Heart right ventricle (tissue), 16 donors: ENCODE measurements at regions not wholly inside any gene's neighbourhood (a gene's known extent, or its start where the extent isn't known, plus 50 kb on each side); places are given as distances from the start of the nearest gene placed in this dataset.

Source experiments
- ATAC-seq, 8 donors: fragments of 200-7000 bp; cut with Tn5 transposase; one replicate each; pipeline ENCODE4 v1.9.1; 2020; ENCODE audit warnings: mild to moderate bottlenecking in 8 of 8, moderate library complexity in 8 of 8, moderate number of reproducible peaks in 1 of 8
- DNase-seq, 2 donors: peaks; one replicate each; pipeline ENCODE4 v3.0.0-alpha.2; 2020
- H3K27ac ChIP-seq, 10 donors: fragments of 200-600 bp; sonication (generic) in 2 of 10; one replicate each; pipeline versions ENCODE4 v1.5.0 to v1.8.0; 2020 to 2022; ENCODE audit warnings: mild to moderate bottlenecking in 3 of 10
- H3K27me3 ChIP-seq, 7 donors: fragments of 200-600 bp; one replicate each; pipeline ENCODE4 v1.8.0; 2021 to 2022; ENCODE audit warnings: mild to moderate bottlenecking in 2 of 7
- H3K36me3 ChIP-seq, 9 donors: fragments of 200-600 bp; sonication (generic) in 1 of 9; one replicate each; pipeline versions ENCODE4 v1.5.0 to v1.8.0; 2020 to 2022; ENCODE audit warnings: mild to moderate bottlenecking in 2 of 9
- H3K4me1 ChIP-seq, 9 donors: fragments of 200-600 bp; sonication (generic) in 1 of 9; one replicate each; pipeline versions ENCODE4 v1.5.0 to v1.8.0; 2020 to 2022; ENCODE audit warnings: mild to moderate bottlenecking in 4 of 9
- H3K4me3 ChIP-seq, 10 donors: fragments of 200-600 bp; sonication (generic) in 2 of 10; one replicate each; pipeline versions ENCODE4 v1.5.0 to v1.8.0; 2020 to 2022; ENCODE audit warnings: mild to moderate bottlenecking in 7 of 10, moderate library complexity in 2 of 10
- H3K9me3 ChIP-seq, 11 donors: fragments of 200-600 bp in 10 of 11; sonication (generic) in 2 of 11; one replicate each; pipeline versions ENCODE4 v1.5.0 to v1.8.0; 2013 to 2022; ENCODE audit warnings: mild to moderate bottlenecking in 2 of 11, control low read depth in 1 of 11, moderate library complexity in 1 of 11
- WGBS, 2 donors: extraction: QIAGEN DNeasy Blood & Tissue Kit; methylation state at CpG; one replicate each; pipeline ENCODE4 v1.1.7; 2013; ENCODE audit warnings: inconsistent platforms in 1 of 2; 5-methylcytosine and 5-hydroxymethylcytosine counted together
- intact Hi-C, 10 donors: fragments of 100-400 bp; cut with DNase I; formaldehyde crosslinking; loops; one replicate each; pipeline versions ENCODE4 v1.11.1 to v1.14.2; 2022
- TF ChIP-seq, protein P1 (sequence below), 9 donors: fragments of 200-600 bp; sonication (generic) in 2 of 9; IDR thresholded peaks; one replicate each; pipeline versions ENCODE4 v1.5.0 to v1.8.0; 2021 to 2022; ENCODE audit warnings: antibody characterized with exemption in 9 of 9, mild to moderate bottlenecking in 5 of 9, moderate library complexity in 1 of 9
- donor health status: Arrhythmogenic right ventricular cardiomyopathy.
- donor health status: ischemic (EF 13 %, LVEDD 7.1; RV severe dilation, severe dysfunction).
- donor health status: healthy with polysubstance abuse.
- donor health status: DM: no; HTN: yes; CAD: no.
- donor health status: DM: no; HTN: no; CAD: no.
- donor health status: ischemic (EF 25% LVEDD 6.9; RV normal size, moderate dysfunction).
- donor health status: ischemic (EF 25% LVEDD 5.7; RV mildly dilated, moderate dysfunction).
- donor health status: healthy.
- donor health status: DM: yes; HTN: yes; CAD: no.
- donor health status: Ischemic cardiomyopathy.
- donor health status: ischemic (EF 35%, LVEDD 5.7; RV mildly dilated, moderate dysfunction).
- donor health status: nonischemic (EF 11% LVEDD 7.7; RV severe dilation, severe dysfunction).
- donor health status: DM: yes; HTN: yes; CAD: no.
- donor health status: PGD.
- donor health status: ischemic (EF 29% LVEDD 5.4; RV normal size, mild dysfunction).
- donor health status: nonischemic (EF 23%, LVEDD 6.1; RV moderate dilation, normal function).

DNA sequence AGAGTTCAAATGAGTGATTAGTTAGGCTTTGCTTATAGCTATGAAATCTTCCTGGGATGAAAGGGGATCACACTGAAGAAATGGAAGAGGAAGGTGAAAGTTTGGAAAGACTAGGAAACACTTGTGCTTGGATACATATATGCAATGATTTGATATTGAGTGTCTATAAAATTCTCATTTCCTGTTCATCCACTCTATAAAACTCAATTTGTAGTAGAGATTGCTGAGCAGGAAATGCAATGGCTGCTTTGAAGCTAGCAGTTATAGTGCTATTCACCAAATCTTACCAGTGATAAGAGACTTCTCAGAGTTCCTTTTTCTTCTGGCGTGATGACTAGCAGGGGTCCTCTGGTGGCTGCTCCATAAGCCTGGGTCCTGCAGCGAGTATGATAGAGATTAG, 128.1 kb upstream of the HPF1 start:
- H3K27ac ChIP-seq, result no peak overlapping the region
- ATAC-seq, result no peak
- intact Hi-C loops, result no loop called here

DNA sequence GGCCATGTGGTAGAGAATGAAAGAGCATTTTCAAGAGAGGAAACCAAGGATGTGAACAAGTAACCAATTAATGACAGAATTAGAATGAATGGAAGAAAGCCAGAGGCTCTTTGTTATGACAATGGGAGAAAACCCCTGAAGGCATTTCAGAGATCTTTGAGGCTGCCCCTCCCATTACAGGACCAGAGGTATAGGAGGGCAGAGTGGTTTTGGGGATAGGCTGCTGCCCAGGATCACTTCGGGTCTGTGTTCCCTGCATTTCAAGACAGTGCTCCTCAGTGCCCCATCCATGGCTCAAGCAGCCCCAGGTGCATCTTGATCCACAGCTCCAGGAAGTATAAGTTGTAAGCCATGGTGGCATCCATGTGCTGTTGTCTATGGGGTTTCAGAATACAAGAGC, 124.0 kb upstream of the HPF1 start:
- intact Hi-C loops, result no loop called here
- no peak overlapping the region for H3K27ac ChIP-seq
- no peaks in the 10 kb centered on the region for H3K36me3 ChIP-seq
- no peaks in the 10 kb centered on the region for H3K4me1 ChIP-seq
- TF ChIP-seq, protein P1, sequence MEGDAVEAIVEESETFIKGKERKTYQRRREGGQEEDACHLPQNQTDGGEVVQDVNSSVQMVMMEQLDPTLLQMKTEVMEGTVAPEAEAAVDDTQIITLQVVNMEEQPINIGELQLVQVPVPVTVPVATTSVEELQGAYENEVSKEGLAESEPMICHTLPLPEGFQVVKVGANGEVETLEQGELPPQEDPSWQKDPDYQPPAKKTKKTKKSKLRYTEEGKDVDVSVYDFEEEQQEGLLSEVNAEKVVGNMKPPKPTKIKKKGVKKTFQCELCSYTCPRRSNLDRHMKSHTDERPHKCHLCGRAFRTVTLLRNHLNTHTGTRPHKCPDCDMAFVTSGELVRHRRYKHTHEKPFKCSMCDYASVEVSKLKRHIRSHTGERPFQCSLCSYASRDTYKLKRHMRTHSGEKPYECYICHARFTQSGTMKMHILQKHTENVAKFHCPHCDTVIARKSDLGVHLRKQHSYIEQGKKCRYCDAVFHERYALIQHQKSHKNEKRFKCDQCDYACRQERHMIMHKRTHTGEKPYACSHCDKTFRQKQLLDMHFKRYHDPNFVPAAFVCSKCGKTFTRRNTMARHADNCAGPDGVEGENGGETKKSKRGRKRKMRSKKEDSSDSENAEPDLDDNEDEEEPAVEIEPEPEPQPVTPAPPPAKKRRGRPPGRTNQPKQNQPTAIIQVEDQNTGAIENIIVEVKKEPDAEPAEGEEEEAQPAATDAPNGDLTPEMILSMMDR (IDR thresholded peaks at IDR 0.05), result no peak
- peaks cover 0 to 6% (median 0%) of the 10 kb centered on the region in 7 donors for H3K27me3 ChIP-seq
- no peak for ATAC-seq
- 67 to 69% methylated on average over 1 of the region's 1 CpG for WGBS, 2 donors
- no peaks in the 10 kb centered on the region for H3K9me3 ChIP-seq
- DNase-seq, result no peak
- no peak overlapping the region for H3K4me3 ChIP-seq

More for the DNA sequence above, 128.1 kb upstream of the HPF1 start:
- no peaks in the 10 kb centered on the region for H3K4me1 ChIP-seq
- no peak overlapping the region for H3K4me3 ChIP-seq
- DNase-seq, result no peak
- no peaks in the 10 kb centered on the region for H3K36me3 ChIP-seq
- TF ChIP-seq, protein P1 (IDR thresholded peaks at IDR 0.05), result no peak
- 61 to 78% methylated on average over 2 of the region's 2 CpGs for WGBS, 2 donors
- peaks cover 0 to 16% (median 5%) of the 10 kb centered on the region in 11 donors for H3K9me3 ChIP-seq
- H3K27me3 ChIP-seq, result peaks cover 0 to 6% (median 0%) of the 10 kb centered on the region in 7 donors

DNA sequence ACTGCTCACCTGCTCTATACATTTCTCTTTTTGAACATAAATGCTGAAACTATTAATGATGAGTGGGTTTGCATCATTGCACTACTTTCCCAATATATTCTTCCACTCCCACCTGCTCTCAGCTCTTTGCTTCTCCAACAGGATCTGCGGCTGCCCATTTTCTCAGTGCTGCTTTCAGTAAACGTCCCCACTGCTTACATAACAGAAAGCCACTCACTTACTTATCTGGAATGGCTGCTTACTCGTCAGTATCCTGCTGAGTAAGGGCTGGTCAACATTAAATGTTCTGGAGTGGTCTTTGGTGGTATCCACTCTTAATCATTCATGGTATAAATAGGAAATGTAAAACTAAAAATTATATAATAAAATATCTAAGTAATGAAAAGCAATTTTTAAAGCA, 112.8 kb upstream of the HPF1 start:
- WGBS, 2 donors, result 41 to 46% methylated on average over 3 of the region's 3 CpGs
- Histone ChIP-seq H3K36me3 (no peaks in the 10 kb centered on the region), H3K27ac (no peak overlapping the region), H3K4me1 (no peaks in the 10 kb centered on the region), H3K9me3 (no peaks in the 10 kb centered on the region), H3K27me3 (peaks cover 0 to 7% (median 0%) of the 10 kb centered on the region in 7 donors), H3K4me3 (no peak overlapping the region)
- ATAC-seq, result no peak
- TF ChIP-seq, protein P1 (IDR thresholded peaks at IDR 0.05), result no peak
- DNase-seq, result no peak
- intact Hi-C loops, result no loop called here

DNA sequence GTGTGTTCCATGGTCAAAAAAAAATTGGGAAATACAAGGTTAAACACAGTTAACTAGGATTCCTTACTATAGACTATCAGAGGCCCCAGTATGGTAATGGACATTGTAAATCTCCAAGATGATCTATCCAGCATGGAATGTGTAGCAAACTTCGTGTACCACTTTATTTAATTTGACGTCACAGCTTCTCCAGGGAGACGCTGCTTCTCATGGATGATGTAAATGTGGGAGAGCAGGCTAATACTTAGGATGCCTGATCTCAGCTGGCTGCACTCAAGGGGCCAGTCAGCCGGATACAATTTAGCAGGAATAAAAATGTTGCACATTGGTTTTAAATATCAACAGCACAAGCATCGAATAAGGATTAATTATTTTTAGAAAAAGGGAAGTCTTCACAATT, 111.7 kb upstream of the HPF1 start:
- DNase-seq, result no peak
- ATAC-seq, result no peak
- Histone ChIP-seq H3K9me3 (no peaks in the 10 kb centered on the region), H3K27me3 (peaks cover 0 to 9% (median 0%) of the 10 kb centered on the region in 7 donors), H3K27ac (no peak overlapping the region), H3K36me3 (no peaks in the 10 kb centered on the region), H3K4me3 (no peak overlapping the region), H3K4me1 (no peaks in the 10 kb centered on the region)
- intact Hi-C loops, result no loop called here
- TF ChIP-seq, protein P1 (IDR thresholded peaks at IDR 0.05), result no peak
- WGBS, 2 donors, result 57 to 58% methylated on average over 5 of the region's 5 CpGs
